ENCODE measurements at regions not wholly inside any gene's neighbourhood (a gene's known extent, or its start where the extent isn't known, plus 50 kb on each side); places are given as distances from the start of the nearest gene placed in this dataset.

- no peak for TF ChIP-seq CTCF (IDR thresholded peaks at IDR 0.05; ENCODE audit: low read depth, low read length)
- no peak for TF ChIP-seq EZH2phosphoT487 (IDR thresholded peaks at IDR 0.05; ENCODE audit: low read depth)
Observed at GRCh38 chr14:22249770-22250169, 339.3 kb downstream of the DAD1 start.

All from OCI-LY3 (cell line).